ENCODE measurements at regions not wholly inside any gene's neighbourhood (a gene's known extent, or its start where the extent isn't known, plus 50 kb on each side); places are given as distances from the start of the nearest gene placed in this dataset.
A peak's percentile ranks its signal among the peaks of the same experiment; 100 is the strongest.
"Not testable (repeated sequence)": the region's sequence is repeated elsewhere in the genome, so short reads cannot be mapped to it uniquely, and the experiment has no call there.

DNA sequence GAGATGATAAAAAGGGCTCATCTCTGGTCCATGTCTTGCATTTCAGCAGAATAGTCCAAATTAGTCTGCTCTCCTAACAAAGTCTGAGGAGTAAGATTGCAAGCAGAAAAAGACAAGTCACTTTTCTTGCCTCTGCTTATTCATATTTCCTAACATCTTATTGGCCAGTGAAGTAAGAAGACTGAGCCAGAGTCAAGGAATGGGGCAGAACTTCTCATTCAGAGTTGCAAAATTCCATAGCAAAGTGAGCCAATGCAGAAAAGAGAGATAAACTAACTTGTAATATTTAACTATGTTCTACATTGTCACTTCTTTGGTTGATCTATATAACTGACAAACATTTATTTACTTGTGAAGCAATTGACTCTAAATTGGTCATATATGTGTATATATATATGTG lies 2304.0 kb downstream of the ARAP2 start:
- no peaks in the 10 kb centered on the region for H4K20me1 ChIP-seq (ENCODE audit: insufficient read depth, poor library complexity, severe bottlenecking)
- H3K36me3 ChIP-seq (replicated peaks; ENCODE audit: insufficient read depth, low read depth), result no peaks in the 10 kb centered on the region
- H3K9me2 ChIP-seq (replicated peaks; ENCODE audit: insufficient read depth), result no peaks in the 10 kb centered on the region
- H3K27ac ChIP-seq, result no peak overlapping the region
- no peak for TF ChIP-seq EZH2 (IDR thresholded peaks at IDR 0.05; ENCODE audit: borderline replicate concordance)
- no peak for TF ChIP-seq EZH2phosphoT487 (IDR thresholded peaks at IDR 0.05; ENCODE audit: low read depth, severe bottlenecking, unreplicated experiment)
- TF ChIP-seq, protein P1, sequence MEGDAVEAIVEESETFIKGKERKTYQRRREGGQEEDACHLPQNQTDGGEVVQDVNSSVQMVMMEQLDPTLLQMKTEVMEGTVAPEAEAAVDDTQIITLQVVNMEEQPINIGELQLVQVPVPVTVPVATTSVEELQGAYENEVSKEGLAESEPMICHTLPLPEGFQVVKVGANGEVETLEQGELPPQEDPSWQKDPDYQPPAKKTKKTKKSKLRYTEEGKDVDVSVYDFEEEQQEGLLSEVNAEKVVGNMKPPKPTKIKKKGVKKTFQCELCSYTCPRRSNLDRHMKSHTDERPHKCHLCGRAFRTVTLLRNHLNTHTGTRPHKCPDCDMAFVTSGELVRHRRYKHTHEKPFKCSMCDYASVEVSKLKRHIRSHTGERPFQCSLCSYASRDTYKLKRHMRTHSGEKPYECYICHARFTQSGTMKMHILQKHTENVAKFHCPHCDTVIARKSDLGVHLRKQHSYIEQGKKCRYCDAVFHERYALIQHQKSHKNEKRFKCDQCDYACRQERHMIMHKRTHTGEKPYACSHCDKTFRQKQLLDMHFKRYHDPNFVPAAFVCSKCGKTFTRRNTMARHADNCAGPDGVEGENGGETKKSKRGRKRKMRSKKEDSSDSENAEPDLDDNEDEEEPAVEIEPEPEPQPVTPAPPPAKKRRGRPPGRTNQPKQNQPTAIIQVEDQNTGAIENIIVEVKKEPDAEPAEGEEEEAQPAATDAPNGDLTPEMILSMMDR (IDR thresholded peaks at IDR 0.05; ENCODE audit: poor library complexity), result no peak
- no peak overlapping the region for H3K4me2 ChIP-seq
- no peaks in the 10 kb centered on the region for H3K27me3 ChIP-seq
- no peaks in the 10 kb centered on the region for H3K79me2 ChIP-seq
- H3K4me3 ChIP-seq, result no peak overlapping the region
- H3K9me3 ChIP-seq (ENCODE audit: low read depth), result no peaks in the 10 kb centered on the region
- H3K4me1 ChIP-seq (ENCODE audit: insufficient read depth), result no peaks in the 10 kb centered on the region
- H2AFZ ChIP-seq, result no peak overlapping the region
- DNase-seq (ENCODE audit: low spot score), result no peak

DNA sequence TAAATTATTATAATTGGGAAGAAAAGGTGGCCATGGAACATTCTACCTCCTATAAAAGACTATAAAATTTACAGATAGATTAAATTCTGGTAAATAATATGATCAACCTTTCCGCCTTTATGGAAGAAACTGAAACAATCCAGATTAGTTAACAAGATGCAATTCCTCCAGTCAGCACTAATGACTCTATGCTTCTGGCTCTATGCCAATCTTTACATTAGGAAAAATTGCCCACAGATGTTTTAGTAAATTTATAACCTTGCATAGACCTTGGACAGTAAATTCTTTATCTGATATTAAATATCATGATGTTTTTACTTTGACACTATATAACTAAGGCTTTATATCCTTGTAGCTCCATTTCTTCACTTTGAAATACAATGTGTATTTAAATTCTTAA lies 2302.5 kb downstream of the ARAP2 start:
- Histone ChIP-seq H3K27ac (no peak overlapping the region), H3K27me3 (no peaks in the 10 kb centered on the region), H3K4me2 (no peak overlapping the region), H3K36me3 (replicated peaks; ENCODE audit: insufficient read depth, low read depth) (no peaks in the 10 kb centered on the region), H4K20me1 (ENCODE audit: insufficient read depth, poor library complexity, severe bottlenecking) (no peaks in the 10 kb centered on the region), H3K4me1 (ENCODE audit: insufficient read depth) (no peaks in the 10 kb centered on the region), H3K4me3 (no peak overlapping the region), H2AFZ (no peak overlapping the region), H3K9me3 (ENCODE audit: low read depth) (no peaks in the 10 kb centered on the region), H3K79me2 (no peaks in the 10 kb centered on the region), H3K9me2 (replicated peaks; ENCODE audit: insufficient read depth) (no peaks in the 10 kb centered on the region)
- 55% methylated on average over 1 of the region's 1 CpG for WGBS (ENCODE audit: low lambda C conversion rate, missing lambda C conversion rate)
- TF ChIP-seq EZH2 (IDR thresholded peaks at IDR 0.05; ENCODE audit: borderline replicate concordance), result no peak
- DNase-seq (ENCODE audit: low spot score), result peak; percentile 4

DNA sequence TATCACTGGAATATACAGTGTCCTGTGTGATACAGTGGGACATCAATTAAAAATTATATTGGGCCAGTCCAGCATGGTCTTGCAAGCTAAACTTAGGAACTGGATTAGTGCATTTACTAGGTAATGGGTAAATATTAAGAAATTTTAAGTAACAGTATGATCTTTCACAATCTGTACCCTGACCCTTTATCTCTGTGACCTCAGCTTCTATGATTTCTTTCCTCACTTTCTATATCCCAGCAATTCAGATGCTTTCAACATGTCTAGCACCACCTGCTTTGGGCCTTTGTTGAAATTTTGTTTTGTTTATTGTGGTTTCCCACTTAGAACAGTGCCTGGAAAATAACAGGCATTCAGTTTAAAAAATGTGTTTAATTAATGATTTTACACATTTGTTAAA lies 2295.4 kb downstream of the ARAP2 start:
- Histone ChIP-seq H3K79me2 (no peaks in the 10 kb centered on the region), H3K27me3 (no peaks in the 10 kb centered on the region), H3K4me3 (no peak overlapping the region), H3K4me1 (ENCODE audit: insufficient read depth) (no peaks in the 10 kb centered on the region), H3K9me3 (ENCODE audit: low read depth) (no peaks in the 10 kb centered on the region), H3K27ac (no peak overlapping the region), H3K4me2 (no peak overlapping the region), H2AFZ (no peak overlapping the region), H3K9me2 (replicated peaks; ENCODE audit: insufficient read depth) (no peaks in the 10 kb centered on the region), H3K36me3 (replicated peaks; ENCODE audit: insufficient read depth, low read depth) (no peaks in the 10 kb centered on the region), H4K20me1 (ENCODE audit: insufficient read depth, poor library complexity, severe bottlenecking) (no peaks in the 10 kb centered on the region)
- DNase-seq (ENCODE audit: low spot score), result no peak
- no peak for TF ChIP-seq EZH2phosphoT487 (IDR thresholded peaks at IDR 0.05; ENCODE audit: low read depth, severe bottlenecking, unreplicated experiment)
- no peak for TF ChIP-seq EZH2 (IDR thresholded peaks at IDR 0.05; ENCODE audit: borderline replicate concordance)
- TF ChIP-seq, protein P1 (IDR thresholded peaks at IDR 0.05; ENCODE audit: poor library complexity), result no peak

DNA sequence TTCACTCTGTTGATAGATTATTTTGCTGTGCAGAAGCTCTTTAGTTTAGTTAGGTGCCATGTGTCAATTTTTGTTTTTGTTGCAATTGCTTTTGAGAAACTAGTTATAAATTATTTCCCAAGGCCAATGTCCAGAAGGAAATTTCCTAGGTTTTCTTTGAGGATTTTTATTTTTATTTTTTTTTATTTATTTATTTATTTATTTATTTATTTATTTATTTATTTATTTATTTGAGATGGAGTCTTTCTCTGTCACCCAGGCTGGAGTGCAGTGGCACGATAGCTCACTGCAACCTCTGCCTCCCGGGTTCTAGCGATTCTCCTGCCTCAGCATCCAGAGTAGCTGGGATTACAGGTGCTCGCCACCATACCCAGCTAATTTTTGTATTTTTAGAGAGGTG lies 2290.5 kb downstream of the ARAP2 start:
- not testable (repeated sequence) for H3K79me2 ChIP-seq; H3K36me3 ChIP-seq (replicated peaks; ENCODE audit: insufficient read depth, low read depth); H4K20me1 ChIP-seq (ENCODE audit: insufficient read depth, poor library complexity, severe bottlenecking); H3K27ac ChIP-seq; H2AFZ ChIP-seq; H3K4me2 ChIP-seq; DNase-seq (ENCODE audit: low spot score); H3K27me3 ChIP-seq; H3K4me1 ChIP-seq (ENCODE audit: insufficient read depth); H3K9me2 ChIP-seq (replicated peaks; ENCODE audit: insufficient read depth); H3K9me3 ChIP-seq (ENCODE audit: low read depth); H3K4me3 ChIP-seq
- 92% methylated on average over 4 of the region's 4 CpGs for WGBS (ENCODE audit: low lambda C conversion rate, missing lambda C conversion rate)

DNA sequence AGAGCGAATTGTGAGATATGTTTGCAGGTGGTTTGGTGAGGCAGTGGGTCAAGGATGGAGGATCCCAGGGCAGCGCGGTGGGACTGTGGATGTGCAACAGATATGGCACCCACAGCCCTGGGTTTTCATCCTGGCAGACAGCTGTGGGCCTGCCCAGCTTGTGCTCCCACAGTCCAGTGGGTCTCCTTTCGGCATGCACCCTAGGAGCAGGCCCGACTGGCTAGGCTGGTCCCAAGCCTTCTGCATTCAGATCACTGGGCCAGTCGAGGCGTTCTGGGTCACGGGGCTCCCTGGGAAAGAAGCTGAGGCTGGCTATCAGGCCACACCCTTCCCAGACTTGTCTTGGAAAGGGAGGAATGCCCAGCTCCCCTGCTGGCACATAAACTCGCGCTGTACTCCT lies 2289.6 kb downstream of the ARAP2 start:
- Histone ChIP-seq H3K9me2 (replicated peaks; ENCODE audit: insufficient read depth) (no peaks in the 10 kb centered on the region), H3K4me3 (no peak overlapping the region), H3K79me2 (no peaks in the 10 kb centered on the region), H3K27ac (no peak overlapping the region), H3K4me1 (ENCODE audit: insufficient read depth) (no peaks in the 10 kb centered on the region), H3K9me3 (ENCODE audit: low read depth) (no peaks in the 10 kb centered on the region), H3K36me3 (replicated peaks; ENCODE audit: insufficient read depth, low read depth) (no peaks in the 10 kb centered on the region), H2AFZ (no peak overlapping the region), H3K27me3 (no peaks in the 10 kb centered on the region), H3K4me2 (no peak overlapping the region), H4K20me1 (ENCODE audit: insufficient read depth, poor library complexity, severe bottlenecking) (no peaks in the 10 kb centered on the region)
- 93% methylated on average over 10 of the region's 10 CpGs for WGBS (ENCODE audit: low lambda C conversion rate, missing lambda C conversion rate)
- TF ChIP-seq EZH2 (IDR thresholded peaks at IDR 0.05; ENCODE audit: borderline replicate concordance), result no peak
- TF ChIP-seq, protein P1 (IDR thresholded peaks at IDR 0.05; ENCODE audit: poor library complexity), result no peak
- TF ChIP-seq EZH2phosphoT487 (IDR thresholded peaks at IDR 0.05; ENCODE audit: low read depth, severe bottlenecking, unreplicated experiment), result no peak
- DNase-seq (ENCODE audit: low spot score), result no peak
